Sciatic nerve (tissue), 2 donors: ENCODE measurements at regions not wholly inside any gene's neighbourhood (a gene's known extent, or its start where the extent isn't known, plus 50 kb on each side); places are given as distances from the start of the nearest gene placed in this dataset.
A peak's percentile ranks its signal among the peaks of the same experiment; 100 is the strongest.
"Not testable (repeated sequence)": the region's sequence is repeated elsewhere in the genome, so short reads cannot be mapped to it uniquely, and the experiment has no call there.

Source experiments
- ATAC-seq: fragments of 200-7000 bp; cut with Tn5 transposase; one replicate; pipeline ENCODE4 v1.9.1; 2020; ENCODE audit warnings: mild to moderate bottlenecking, moderate library complexity
- DNase-seq: peaks from one replicate; pipeline ENCODE4 v3.0.0-alpha.2; 2020; ENCODE audit warnings: low spot score
- intact Hi-C: fragments of 100-400 bp; cut with DNase I; formaldehyde crosslinking; loops from one replicate; pipeline ENCODE4 v1.14.2; 2022
- donor health status: DM: no; HTN: no; CAD: no.
- donor health status: DM: no; HTN: no; CAD: no.

- DNase-seq (no peak), ATAC-seq (no peak)
- intact Hi-C loops: no loop called here
Observed at GRCh38 chr6:28653876-28654275, 128.2 kb downstream of the GPX5 start.

- DNase-seq: no peak
- intact Hi-C loops: no loop called here
- no peak for ATAC-seq
Observed at GRCh38 chr6:28655164-28655563, 129.5 kb downstream of the GPX5 start.

GRCh38 chr6:28656715-28657114 lies 131.0 kb downstream of the GPX5 start:
- DNase-seq (no peak), ATAC-seq (no peak)
- intact Hi-C loops: no loop called here

- intact Hi-C loops: no loop called here
- ATAC-seq (peak; percentile 39), DNase-seq (no peak)
Observed at GRCh38 chr6:28657381-28657768, 131.7 kb downstream of the GPX5 start.

GRCh38 chr6:28657769-28658465 lies 132.2 kb downstream of the GPX5 start:
- intact Hi-C loops: no loop called here
- ATAC-seq: peak; percentile 86
- peak; percentile 75 for DNase-seq

- ATAC-seq (peak; percentile 48), DNase-seq (no peak)
- intact Hi-C loops: no loop called here
Observed at GRCh38 chr6:28658475-28659249, 133.0 kb downstream of the GPX5 start.

GRCh38 chr6:28659250-28659566 lies 133.5 kb downstream of the GPX5 start:
- ATAC-seq (no peak), DNase-seq (no peak)
- intact Hi-C loops: no loop called here

- ATAC-seq: no peak
Observed at GRCh38 chr6:28661097-28661713, 135.5 kb downstream of the GPX5 start.

GRCh38 chr6:28664870-28665396 lies 139.3 kb downstream of the GPX5 start:
- no peak for DNase-seq
- intact Hi-C loops: no loop called here
- no peak for ATAC-seq

More at GRCh38 chr6:28661097-28661713, 135.5 kb downstream of the GPX5 start:
- intact Hi-C loops: no loop called here
- DNase-seq: no peak

GRCh38 chr6:28673417-28673786 lies 147.7 kb downstream of the GPX5 start:
- DNase-seq: no peak
- intact Hi-C loops: no loop called here
- no peak for ATAC-seq

GRCh38 chr6:28673787-28674671 lies 148.3 kb downstream of the GPX5 start:
- intact Hi-C loops: no loop called here
- DNase-seq: no peak
- ATAC-seq: no peak

GRCh38 chr6:28675600-28675999 lies 149.9 kb downstream of the GPX5 start:
- ATAC-seq: no peak
- intact Hi-C loops: loop anchor here (5.0 kb wide), 1 partner anchor 443 kb away; no protein-coding TSS in a partner anchor
- DNase-seq: no peak

- ATAC-seq (no peak), DNase-seq (no peak)
- intact Hi-C loops: no loop called here
Observed at GRCh38 chr6:28682542-28682941, 156.9 kb downstream of the GPX5 start.

GRCh38 chr6:28682956-28683685 lies 157.4 kb downstream of the GPX5 start:
- intact Hi-C loops, ATAC-seq, DNase-seq: not testable (repeated sequence)

GRCh38 chr6:28683945-28684538 lies 158.4 kb downstream of the GPX5 start:
- intact Hi-C loops: no loop called here
- DNase-seq (no peak), ATAC-seq (peak; percentile 52)

GRCh38 chr6:28685960-28686359 lies 160.3 kb downstream of the GPX5 start:
- intact Hi-C loops, DNase-seq, ATAC-seq: not testable (repeated sequence)

- ATAC-seq, DNase-seq, intact Hi-C loops: not testable (repeated sequence)
Observed at GRCh38 chr6:28686446-28687027, 160.9 kb downstream of the GPX5 start.
